Transverse colon (tissue), 3 donors: ENCODE measurements at regions not wholly inside any gene's neighbourhood (a gene's known extent, or its start where the extent isn't known, plus 50 kb on each side); places are given as distances from the start of the nearest gene placed in this dataset.
"Not testable (repeated sequence)": the region's sequence is repeated elsewhere in the genome, so short reads cannot be mapped to it uniquely, and the experiment has no call there.

Experiments used
- POLR2A ChIP-seq: fragments of 450-650 bp; IDR thresholded peaks from one replicate; pipeline ENCODE4 v1.6.1; 2016; ENCODE audit warnings: antibody characterized with exemption, mild to moderate bottlenecking, moderate library complexity
- TF ChIP-seq, protein P1 (sequence below), 5 experiments: fragments of 200-600 bp in 3 of 5; fragments of 450-650 bp in 2 of 5; sonication (generic) in 3 of 5; IDR thresholded peaks; 1 replicate in 2 of 5; 2 replicates in 3 of 5; pipeline ENCODE4 v1.5.1; 2016 to 2017; ENCODE audit warnings: antibody characterized with exemption in 5 of 5, inconsistent platforms in 3 of 5, mild to moderate bottlenecking in 2 of 5, moderate library complexity in 1 of 5

DNA sequence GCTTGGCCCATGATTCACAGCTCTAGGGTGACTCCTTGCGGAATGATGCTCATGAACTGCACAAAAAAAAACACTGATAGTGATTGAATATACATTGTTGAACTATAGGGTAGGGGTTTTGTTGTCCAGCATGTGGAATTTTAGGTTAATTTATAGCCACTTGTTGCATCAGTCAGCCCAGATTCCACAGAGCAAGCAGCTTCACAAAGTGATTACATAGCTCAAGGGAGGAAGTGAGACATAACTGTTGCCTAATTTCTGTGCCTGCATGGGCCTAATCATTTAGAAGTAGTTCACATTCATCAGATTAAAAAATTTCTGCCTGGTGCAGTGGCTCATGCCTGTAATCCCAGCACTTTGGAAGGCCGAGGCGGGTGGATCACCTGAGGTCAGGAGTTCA is 142.2 kb upstream of the ZNF722 start:
- TF ChIP-seq, protein P1, sequence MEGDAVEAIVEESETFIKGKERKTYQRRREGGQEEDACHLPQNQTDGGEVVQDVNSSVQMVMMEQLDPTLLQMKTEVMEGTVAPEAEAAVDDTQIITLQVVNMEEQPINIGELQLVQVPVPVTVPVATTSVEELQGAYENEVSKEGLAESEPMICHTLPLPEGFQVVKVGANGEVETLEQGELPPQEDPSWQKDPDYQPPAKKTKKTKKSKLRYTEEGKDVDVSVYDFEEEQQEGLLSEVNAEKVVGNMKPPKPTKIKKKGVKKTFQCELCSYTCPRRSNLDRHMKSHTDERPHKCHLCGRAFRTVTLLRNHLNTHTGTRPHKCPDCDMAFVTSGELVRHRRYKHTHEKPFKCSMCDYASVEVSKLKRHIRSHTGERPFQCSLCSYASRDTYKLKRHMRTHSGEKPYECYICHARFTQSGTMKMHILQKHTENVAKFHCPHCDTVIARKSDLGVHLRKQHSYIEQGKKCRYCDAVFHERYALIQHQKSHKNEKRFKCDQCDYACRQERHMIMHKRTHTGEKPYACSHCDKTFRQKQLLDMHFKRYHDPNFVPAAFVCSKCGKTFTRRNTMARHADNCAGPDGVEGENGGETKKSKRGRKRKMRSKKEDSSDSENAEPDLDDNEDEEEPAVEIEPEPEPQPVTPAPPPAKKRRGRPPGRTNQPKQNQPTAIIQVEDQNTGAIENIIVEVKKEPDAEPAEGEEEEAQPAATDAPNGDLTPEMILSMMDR (IDR thresholded peaks at IDR 0.05): not testable (repeated sequence)
- TF ChIP-seq POLR2A: not testable (repeated sequence)
